ENCODE measurements at regions not wholly inside any gene's neighbourhood (a gene's known extent, or its start where the extent isn't known, plus 50 kb on each side); places are given as distances from the start of the nearest gene placed in this dataset.
"Not testable (repeated sequence)": the region's sequence is repeated elsewhere in the genome, so short reads cannot be mapped to it uniquely, and the experiment has no call there.

GRCh38 chr12:126286203-126286602, 1221.0 kb downstream of the AACS start:
- no peak for DNase-seq (ENCODE audit: low read depth)

GRCh38 chr12:126290456-126290855, 1225.2 kb downstream of the AACS start:
- DNase-seq (ENCODE audit: low read depth), result no peak

DNA sequence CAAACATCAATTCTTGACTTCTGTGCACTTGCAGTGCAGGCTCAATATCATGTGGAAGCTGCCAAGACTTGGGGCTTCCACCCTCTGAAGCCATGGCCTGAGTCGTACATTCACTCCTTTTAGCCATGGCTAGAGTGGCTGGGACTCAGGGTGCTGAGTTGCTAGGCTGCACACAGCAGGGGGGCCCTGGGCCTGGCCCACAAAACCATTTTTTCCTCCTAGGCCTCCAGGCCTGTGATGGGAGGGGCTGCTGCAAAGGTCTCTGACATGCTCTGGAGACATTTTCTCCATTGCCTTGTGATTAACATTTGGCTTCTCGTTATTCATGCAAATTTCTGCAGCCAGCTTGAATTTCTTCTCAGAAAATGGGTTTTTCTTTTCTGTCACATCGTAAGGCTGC, 1226.8 kb downstream of the AACS start:
- DNase-seq (ENCODE audit: low read depth), result not testable (repeated sequence)

- no peak for DNase-seq (ENCODE audit: low read depth)
Observed at GRCh38 chr12:126295652-126296051, 1230.4 kb downstream of the AACS start.

GRCh38 chr12:126309278-126309677, 1244.0 kb downstream of the AACS start:
- DNase-seq (ENCODE audit: low read depth), result no peak

- DNase-seq (ENCODE audit: low read depth), result no peak
Observed at GRCh38 chr12:126312457-126312856, 1247.2 kb downstream of the AACS start.

GRCh38 chr12:126316411-126316810, 1251.2 kb downstream of the AACS start:
- no peak for DNase-seq (ENCODE audit: low read depth)

- DNase-seq (ENCODE audit: low read depth), result no peak
Observed at GRCh38 chr12:126337556-126338441, 1272.6 kb downstream of the AACS start.

GRCh38 chr12:126342866-126343265, 1277.6 kb downstream of the AACS start:
- DNase-seq (ENCODE audit: low read depth), result no peak

DNA sequence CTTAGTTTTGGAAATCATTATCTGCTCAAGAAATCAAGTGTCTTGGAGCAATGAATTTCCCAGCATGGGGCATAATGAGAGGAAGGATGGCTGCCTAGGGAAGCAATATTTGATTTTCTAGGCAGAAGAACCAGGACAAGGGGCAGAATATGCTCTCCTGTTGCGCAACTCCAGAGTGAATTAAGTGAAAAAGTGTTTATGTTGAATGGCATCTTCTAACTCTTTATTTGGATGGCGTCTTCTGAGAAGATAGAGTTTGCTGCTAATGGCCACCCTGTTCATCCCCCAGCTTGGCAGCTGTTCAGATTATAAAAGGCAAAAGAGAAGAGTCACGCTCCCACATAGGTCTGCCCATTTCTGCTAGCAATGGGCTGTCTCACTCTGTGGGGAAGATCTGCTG, 1278.1 kb downstream of the AACS start:
- no peak for DNase-seq (ENCODE audit: low read depth)

GRCh38 chr12:126346087-126346486, 1280.9 kb downstream of the AACS start:
- no peak for DNase-seq (ENCODE audit: low read depth)

- DNase-seq (ENCODE audit: low read depth), result no peak
Observed at GRCh38 chr12:126347421-126347820, 1282.2 kb downstream of the AACS start.

DNA sequence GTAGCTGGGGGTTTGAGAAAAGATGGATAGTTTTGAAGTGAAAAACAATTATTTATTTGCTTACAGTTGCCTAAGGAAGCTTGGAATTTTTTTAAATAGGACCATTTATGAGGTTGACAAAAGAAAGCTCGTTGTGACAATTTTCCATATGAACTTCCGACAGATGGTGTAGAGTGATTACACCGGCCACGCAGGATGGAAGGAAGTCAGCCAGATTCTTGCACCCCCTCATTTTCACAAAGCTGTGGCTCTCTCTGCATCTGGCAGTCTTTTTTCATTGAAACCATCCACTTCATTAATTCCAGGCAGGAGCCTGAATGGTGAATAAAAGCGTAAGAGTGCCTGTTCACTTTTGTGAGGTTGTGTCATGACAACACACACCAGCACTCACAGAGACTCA, 1284.1 kb downstream of the AACS start:
- no peak for DNase-seq (ENCODE audit: low read depth)

- DNase-seq (ENCODE audit: low read depth), result no peak
Observed at GRCh38 chr12:126353604-126354003, 1288.4 kb downstream of the AACS start.

DNA sequence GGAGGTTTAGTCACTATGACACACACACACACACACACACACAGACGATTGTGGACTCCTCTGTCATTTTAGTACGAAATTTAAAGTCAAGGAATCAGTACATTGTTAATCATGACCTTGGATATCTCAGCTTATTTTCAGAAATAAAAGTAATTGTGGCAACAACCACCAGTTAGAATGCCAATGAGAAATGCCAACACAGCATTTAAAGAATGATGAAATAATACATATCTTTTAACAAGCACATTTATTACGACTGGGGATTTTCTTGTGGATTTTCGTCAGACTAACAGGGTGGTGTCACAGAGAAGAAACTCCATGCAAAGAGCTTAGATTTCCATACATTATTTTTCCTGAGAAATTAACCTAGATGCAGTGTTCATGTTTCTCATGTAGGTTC, 1289.4 kb downstream of the AACS start:
- no peak for DNase-seq (ENCODE audit: low read depth)

DNA sequence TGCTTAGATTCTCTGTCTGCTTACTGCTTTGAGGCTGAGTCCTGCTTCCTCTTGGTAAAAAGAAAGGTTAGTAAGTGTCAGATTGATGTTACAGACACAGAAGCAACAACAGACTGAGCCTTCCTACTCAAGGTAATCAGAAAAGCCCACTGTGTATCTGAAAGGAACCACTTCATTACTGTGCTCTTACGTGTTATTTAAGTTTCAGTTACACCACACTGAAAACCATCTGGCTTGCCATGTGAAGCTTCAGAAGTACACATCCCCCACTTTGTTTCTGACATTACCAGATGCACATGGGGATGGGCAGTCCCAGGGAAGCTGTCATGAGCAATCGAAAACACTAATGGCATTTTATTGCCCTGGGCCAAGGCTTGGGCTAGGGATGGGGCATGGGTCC, 1290.1 kb downstream of the AACS start:
- DNase-seq (ENCODE audit: low read depth), result no peak

GRCh38 chr12:126358806-126359205, 1293.6 kb downstream of the AACS start:
- no peak for DNase-seq (ENCODE audit: low read depth)

- no peak for DNase-seq (ENCODE audit: low read depth)
Observed at GRCh38 chr12:126359216-126359615, 1294.0 kb downstream of the AACS start.

GRCh38 chr12:126361804-126362203, 1296.6 kb downstream of the AACS start:
- DNase-seq (ENCODE audit: low read depth), result no peak

DNA sequence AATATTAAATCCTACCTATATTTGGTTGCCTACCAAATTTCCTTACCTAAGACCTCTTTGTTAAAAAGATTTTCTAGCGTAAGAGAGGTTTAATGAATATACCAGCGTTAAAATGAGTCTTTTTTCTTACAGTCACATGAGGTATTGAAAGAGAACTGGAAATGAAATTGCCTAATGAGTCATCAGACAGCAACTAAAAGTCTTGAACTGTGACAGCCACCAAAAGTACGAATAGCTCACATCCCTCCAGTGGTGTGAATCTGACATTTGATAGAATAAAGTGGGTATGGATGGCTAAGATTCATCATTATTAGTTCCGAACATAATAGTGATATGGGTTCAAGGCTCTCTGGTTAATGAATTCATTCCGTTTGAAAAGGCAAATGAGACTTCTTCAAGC, 1297.3 kb downstream of the AACS start:
- DNase-seq (ENCODE audit: low read depth), result no peak

- DNase-seq (ENCODE audit: low read depth), result no peak
Observed at GRCh38 chr12:126362964-126363363, 1297.7 kb downstream of the AACS start.

DNA sequence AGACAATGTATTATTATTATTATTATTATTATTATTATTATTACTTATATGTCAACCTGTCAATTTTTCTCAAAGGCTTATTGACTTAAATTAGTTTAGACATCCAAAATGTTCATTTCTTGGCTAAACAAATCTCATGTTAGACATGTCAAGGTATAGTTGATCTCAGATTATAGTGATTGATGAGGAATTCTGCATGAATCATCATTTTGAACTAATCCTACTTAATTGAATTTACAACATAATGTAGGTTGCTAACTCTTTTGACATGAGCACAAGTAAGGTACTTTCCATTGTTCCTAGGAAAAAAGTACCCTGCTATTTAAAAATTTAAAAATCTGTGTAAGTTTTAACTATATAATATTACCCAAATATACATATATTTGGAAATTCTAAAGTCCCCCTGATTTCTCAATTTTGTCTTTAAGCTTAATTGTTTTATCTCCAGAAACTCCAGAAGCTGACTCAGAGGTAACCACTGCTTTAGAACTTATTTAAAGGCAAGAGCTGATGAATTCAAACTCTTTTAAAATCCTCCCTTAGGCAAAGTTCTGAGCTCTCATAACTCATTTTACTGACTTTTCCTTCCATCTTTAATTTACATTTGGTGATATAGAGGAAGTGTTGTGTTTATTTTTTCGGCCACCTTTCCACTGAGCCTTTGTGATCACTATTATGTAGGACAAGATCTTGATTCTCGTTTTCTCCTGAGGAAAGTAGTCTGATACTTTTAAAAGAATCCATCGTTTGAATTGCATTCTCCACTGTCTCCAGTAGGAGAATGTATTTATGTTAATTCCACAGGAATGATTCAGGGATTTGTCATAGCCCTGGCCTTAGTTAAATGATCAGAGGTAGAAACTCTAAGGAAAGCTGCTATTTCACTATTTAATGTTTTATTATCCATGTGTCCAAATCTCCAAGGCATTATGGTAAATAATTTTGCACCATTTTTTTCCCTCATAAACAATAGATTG, 1304.5 kb downstream of the AACS start:
- no peak for DNase-seq (ENCODE audit: low read depth)

GRCh38 chr12:126383506-126383905, 1318.3 kb downstream of the AACS start:
- DNase-seq (ENCODE audit: low read depth), result no peak

All from HS-27A (cell line).